ENCODE measurements at regions not wholly inside any gene's neighbourhood (a gene's known extent, or its start where the extent isn't known, plus 50 kb on each side); places are given as distances from the start of the nearest gene placed in this dataset.

- CTCF ChIA-PET: no interaction called here
- H3K27me3 ChIP-seq (replicated peaks; ENCODE audit: control insufficient read depth, insufficient read depth, low read length): no peaks in the 10 kb centered on the region
- DNase-seq: no peak
- Mint-ChIP-seq H3K27ac (ENCODE audit: unreplicated experiment) (no peak overlapping the region), H3K9me3 (ENCODE audit: unreplicated experiment) (no peaks in the 10 kb centered on the region), H3K4me3 (ENCODE audit: unreplicated experiment) (no peak overlapping the region), H3K36me3 (ENCODE audit: insufficient read depth, unreplicated experiment) (no peaks in the 10 kb centered on the region), H3K27me3 (ENCODE audit: insufficient read depth, unreplicated experiment) (peaks cover 10% of the 10 kb centered on the region), H3K4me1 (ENCODE audit: low read depth, unreplicated experiment) (no peaks in the 10 kb centered on the region)
- H3K4me3 ChIP-seq (ENCODE audit: low read depth, low read length): no peak overlapping the region
- H3K4me1 ChIP-seq: no peaks in the 10 kb centered on the region
- H3K9me3 ChIP-seq: peaks cover 3% of the 10 kb centered on the region; the same call in 1 of the 2 replicates
- intact Hi-C loops (cut with micrococcal nuclease; ENCODE audit: unreplicated experiment): no loop called here
- no peak for TF ChIP-seq CTCF (IDR thresholded peaks at IDR 0.05; ENCODE audit: insufficient read depth in 1 of 2, low read depth in 1 of 2, low read length in 1 of 2, severe bottlenecking in 1 of 2, unreplicated experiment in 1 of 2)
- POLR2A ChIA-PET: no interaction called here
- no TSS peak for BruUV-seq (replicated peaks)
- no peaks in the 10 kb centered on the region for H3K36me3 ChIP-seq (ENCODE audit: control insufficient read depth, insufficient read depth, low read length)
Observed at GRCh38 chr5:175056831-175057230, 332.4 kb downstream of the MSX2 start.

- Mint-ChIP-seq H3K27me3 (ENCODE audit: insufficient read depth, unreplicated experiment) (peaks cover 6% of the 10 kb centered on the region), H3K4me1 (ENCODE audit: low read depth, unreplicated experiment) (no peaks in the 10 kb centered on the region), H3K36me3 (ENCODE audit: insufficient read depth, unreplicated experiment) (no peaks in the 10 kb centered on the region), H3K4me3 (ENCODE audit: unreplicated experiment) (no peak overlapping the region), H3K9me3 (ENCODE audit: unreplicated experiment) (no peaks in the 10 kb centered on the region), H3K27ac (ENCODE audit: unreplicated experiment) (no peak overlapping the region)
- no TSS peak for BruUV-seq (replicated peaks)
- ChIA-PET POLR2A (no interaction called here), CTCF (no interaction called here)
- Histone ChIP-seq H3K4me3 (ENCODE audit: low read depth, low read length) (no peak overlapping the region), H3K27me3 (replicated peaks; ENCODE audit: control insufficient read depth, insufficient read depth, low read length) (no peaks in the 10 kb centered on the region), H3K9me3 (peaks cover 3% of the 10 kb centered on the region; the same call in 1 of the 2 replicates), H3K4me1 (no peaks in the 10 kb centered on the region), H3K36me3 (ENCODE audit: control insufficient read depth, insufficient read depth, low read length) (no peaks in the 10 kb centered on the region)
- intact Hi-C loops (cut with micrococcal nuclease; ENCODE audit: unreplicated experiment): no loop called here
- TF ChIP-seq CTCF (IDR thresholded peaks at IDR 0.05; ENCODE audit: insufficient read depth in 1 of 2, low read depth in 1 of 2, low read length in 1 of 2, severe bottlenecking in 1 of 2, unreplicated experiment in 1 of 2): no peak
- no peak for DNase-seq
Observed at GRCh38 chr5:175054243-175054642, 329.9 kb downstream of the MSX2 start.

GRCh38 chr5:175052351-175052750 lies 328.0 kb downstream of the MSX2 start:
- Histone ChIP-seq H3K36me3 (ENCODE audit: control insufficient read depth, insufficient read depth, low read length) (no peaks in the 10 kb centered on the region), H3K4me1 (no peaks in the 10 kb centered on the region), H3K9me3 (peaks cover 3% of the 10 kb centered on the region; the same call in 1 of the 2 replicates), H3K4me3 (ENCODE audit: low read depth, low read length) (no peak overlapping the region), H3K27me3 (replicated peaks; ENCODE audit: control insufficient read depth, insufficient read depth, low read length) (no peaks in the 10 kb centered on the region)
- POLR2A ChIA-PET: no interaction called here
- TF ChIP-seq CTCF (IDR thresholded peaks at IDR 0.05; ENCODE audit: insufficient read depth in 1 of 2, low read depth in 1 of 2, low read length in 1 of 2, severe bottlenecking in 1 of 2, unreplicated experiment in 1 of 2): no peak
- Mint-ChIP-seq H3K36me3 (ENCODE audit: insufficient read depth, unreplicated experiment) (no peaks in the 10 kb centered on the region), H3K27me3 (ENCODE audit: insufficient read depth, unreplicated experiment) (peaks cover 6% of the 10 kb centered on the region), H3K4me3 (ENCODE audit: unreplicated experiment) (no peak overlapping the region), H3K4me1 (ENCODE audit: low read depth, unreplicated experiment) (no peaks in the 10 kb centered on the region), H3K27ac (ENCODE audit: unreplicated experiment) (no peak overlapping the region), H3K9me3 (ENCODE audit: unreplicated experiment) (no peaks in the 10 kb centered on the region)
- DNase-seq: no peak
- intact Hi-C loops (cut with micrococcal nuclease; ENCODE audit: unreplicated experiment): no loop called here
- CTCF ChIA-PET: no interaction called here
- no TSS peak for BruUV-seq (replicated peaks)
